ENCODE measurements at regions not wholly inside any gene's neighbourhood (a gene's known extent, or its start where the extent isn't known, plus 50 kb on each side); places are given as distances from the start of the nearest gene placed in this dataset.

DNA sequence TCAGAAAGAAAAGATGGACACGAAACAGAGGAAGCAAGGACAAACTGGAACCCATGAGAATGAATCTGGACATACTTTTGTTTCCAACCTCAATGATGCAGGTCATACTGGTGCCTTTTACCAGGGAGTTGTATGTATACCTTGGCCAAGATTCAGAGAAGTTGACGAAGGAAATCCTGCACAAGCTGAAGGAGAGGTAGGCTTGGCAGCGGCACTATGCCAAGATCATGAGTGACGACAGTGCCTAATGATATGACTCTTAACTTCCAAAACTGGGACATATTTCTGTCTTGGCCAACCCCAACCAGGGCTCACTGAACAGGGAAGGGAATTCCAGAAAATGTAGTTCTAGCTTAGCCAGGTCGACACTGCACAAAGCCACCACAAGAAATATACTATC lies 149.2 kb upstream of the SLCO3A1 start:
- no peaks in the 10 kb centered on the region for H3K4me1 ChIP-seq (ENCODE audit: insufficient read depth)
- Mint-ChIP-seq H3K27ac (no peak overlapping the region), H3K4me3 (no peak overlapping the region), H3K9me3 (no peaks in the 10 kb centered on the region), H3K4me1 (peaks cover 8% of the 10 kb centered on the region), H3K36me3 (ENCODE audit: low read depth) (no peaks in the 10 kb centered on the region), H3K27me3 (ENCODE audit: insufficient read depth, low read depth, poor library complexity) (peaks cover 1% of the 10 kb centered on the region)
- no peaks in the 10 kb centered on the region for H3K9me2 ChIP-seq (ENCODE audit: insufficient read depth)
- no peak for DNase-seq (ENCODE audit: low spot score)
- H3K4me3 ChIP-seq: no peak overlapping the region
- no peaks in the 10 kb centered on the region for H3F3A ChIP-seq (replicated peaks; ENCODE audit: low read depth)
- H3K36me3 ChIP-seq (ENCODE audit: insufficient read depth): no peaks in the 10 kb centered on the region
- no peak overlapping the region for H2AFZ ChIP-seq
- no peaks in the 10 kb centered on the region for H3K79me2 ChIP-seq (replicated peaks; ENCODE audit: insufficient read depth)
- TF ChIP-seq POLR2AphosphoS5 (IDR thresholded peaks at IDR 0.05; ENCODE audit: low read depth) (no peak), EZH2phosphoT487 (IDR thresholded peaks at IDR 0.05; ENCODE audit: unreplicated experiment) (no peak), NANOG (IDR thresholded peaks at IDR 0.05; ENCODE audit: borderline replicate concordance) (no peak), STAT1 (IDR thresholded peaks at IDR 0.05; ENCODE audit: unreplicated experiment) (no peak), ZNF114 (CRISPR knock-in tag; IDR thresholded peaks at IDR 0.05) (no peak), JUNB (IDR thresholded peaks at IDR 0.05; ENCODE audit: unreplicated experiment) (no peak), CREB1 (CRISPR knock-in tag; IDR thresholded peaks at IDR 0.05; ENCODE audit: low read depth) (no peak), EZH2 (IDR thresholded peaks at IDR 0.05; ENCODE audit: low read depth, unreplicated experiment) (no peak), ZNF331 (CRISPR knock-in tag; IDR thresholded peaks at IDR 0.05; ENCODE audit: low read depth) (no peak)
- TF ChIP-seq, protein P1, sequence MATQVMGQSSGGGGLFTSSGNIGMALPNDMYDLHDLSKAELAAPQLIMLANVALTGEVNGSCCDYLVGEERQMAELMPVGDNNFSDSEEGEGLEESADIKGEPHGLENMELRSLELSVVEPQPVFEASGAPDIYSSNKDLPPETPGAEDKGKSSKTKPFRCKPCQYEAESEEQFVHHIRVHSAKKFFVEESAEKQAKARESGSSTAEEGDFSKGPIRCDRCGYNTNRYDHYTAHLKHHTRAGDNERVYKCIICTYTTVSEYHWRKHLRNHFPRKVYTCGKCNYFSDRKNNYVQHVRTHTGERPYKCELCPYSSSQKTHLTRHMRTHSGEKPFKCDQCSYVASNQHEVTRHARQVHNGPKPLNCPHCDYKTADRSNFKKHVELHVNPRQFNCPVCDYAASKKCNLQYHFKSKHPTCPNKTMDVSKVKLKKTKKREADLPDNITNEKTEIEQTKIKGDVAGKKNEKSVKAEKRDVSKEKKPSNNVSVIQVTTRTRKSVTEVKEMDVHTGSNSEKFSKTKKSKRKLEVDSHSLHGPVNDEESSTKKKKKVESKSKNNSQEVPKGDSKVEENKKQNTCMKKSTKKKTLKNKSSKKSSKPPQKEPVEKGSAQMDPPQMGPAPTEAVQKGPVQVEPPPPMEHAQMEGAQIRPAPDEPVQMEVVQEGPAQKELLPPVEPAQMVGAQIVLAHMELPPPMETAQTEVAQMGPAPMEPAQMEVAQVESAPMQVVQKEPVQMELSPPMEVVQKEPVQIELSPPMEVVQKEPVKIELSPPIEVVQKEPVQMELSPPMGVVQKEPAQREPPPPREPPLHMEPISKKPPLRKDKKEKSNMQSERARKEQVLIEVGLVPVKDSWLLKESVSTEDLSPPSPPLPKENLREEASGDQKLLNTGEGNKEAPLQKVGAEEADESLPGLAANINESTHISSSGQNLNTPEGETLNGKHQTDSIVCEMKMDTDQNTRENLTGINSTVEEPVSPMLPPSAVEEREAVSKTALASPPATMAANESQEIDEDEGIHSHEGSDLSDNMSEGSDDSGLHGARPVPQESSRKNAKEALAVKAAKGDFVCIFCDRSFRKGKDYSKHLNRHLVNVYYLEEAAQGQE (IDR thresholded peaks at IDR 0.05; ENCODE audit: unreplicated experiment): no peak
- TF ChIP-seq, protein P2, sequence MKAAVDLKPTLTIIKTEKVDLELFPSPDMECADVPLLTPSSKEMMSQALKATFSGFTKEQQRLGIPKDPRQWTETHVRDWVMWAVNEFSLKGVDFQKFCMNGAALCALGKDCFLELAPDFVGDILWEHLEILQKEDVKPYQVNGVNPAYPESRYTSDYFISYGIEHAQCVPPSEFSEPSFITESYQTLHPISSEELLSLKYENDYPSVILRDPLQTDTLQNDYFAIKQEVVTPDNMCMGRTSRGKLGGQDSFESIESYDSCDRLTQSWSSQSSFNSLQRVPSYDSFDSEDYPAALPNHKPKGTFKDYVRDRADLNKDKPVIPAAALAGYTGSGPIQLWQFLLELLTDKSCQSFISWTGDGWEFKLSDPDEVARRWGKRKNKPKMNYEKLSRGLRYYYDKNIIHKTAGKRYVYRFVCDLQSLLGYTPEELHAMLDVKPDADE (IDR thresholded peaks at IDR 0.05): no peak
- TF ChIP-seq, protein P3, sequence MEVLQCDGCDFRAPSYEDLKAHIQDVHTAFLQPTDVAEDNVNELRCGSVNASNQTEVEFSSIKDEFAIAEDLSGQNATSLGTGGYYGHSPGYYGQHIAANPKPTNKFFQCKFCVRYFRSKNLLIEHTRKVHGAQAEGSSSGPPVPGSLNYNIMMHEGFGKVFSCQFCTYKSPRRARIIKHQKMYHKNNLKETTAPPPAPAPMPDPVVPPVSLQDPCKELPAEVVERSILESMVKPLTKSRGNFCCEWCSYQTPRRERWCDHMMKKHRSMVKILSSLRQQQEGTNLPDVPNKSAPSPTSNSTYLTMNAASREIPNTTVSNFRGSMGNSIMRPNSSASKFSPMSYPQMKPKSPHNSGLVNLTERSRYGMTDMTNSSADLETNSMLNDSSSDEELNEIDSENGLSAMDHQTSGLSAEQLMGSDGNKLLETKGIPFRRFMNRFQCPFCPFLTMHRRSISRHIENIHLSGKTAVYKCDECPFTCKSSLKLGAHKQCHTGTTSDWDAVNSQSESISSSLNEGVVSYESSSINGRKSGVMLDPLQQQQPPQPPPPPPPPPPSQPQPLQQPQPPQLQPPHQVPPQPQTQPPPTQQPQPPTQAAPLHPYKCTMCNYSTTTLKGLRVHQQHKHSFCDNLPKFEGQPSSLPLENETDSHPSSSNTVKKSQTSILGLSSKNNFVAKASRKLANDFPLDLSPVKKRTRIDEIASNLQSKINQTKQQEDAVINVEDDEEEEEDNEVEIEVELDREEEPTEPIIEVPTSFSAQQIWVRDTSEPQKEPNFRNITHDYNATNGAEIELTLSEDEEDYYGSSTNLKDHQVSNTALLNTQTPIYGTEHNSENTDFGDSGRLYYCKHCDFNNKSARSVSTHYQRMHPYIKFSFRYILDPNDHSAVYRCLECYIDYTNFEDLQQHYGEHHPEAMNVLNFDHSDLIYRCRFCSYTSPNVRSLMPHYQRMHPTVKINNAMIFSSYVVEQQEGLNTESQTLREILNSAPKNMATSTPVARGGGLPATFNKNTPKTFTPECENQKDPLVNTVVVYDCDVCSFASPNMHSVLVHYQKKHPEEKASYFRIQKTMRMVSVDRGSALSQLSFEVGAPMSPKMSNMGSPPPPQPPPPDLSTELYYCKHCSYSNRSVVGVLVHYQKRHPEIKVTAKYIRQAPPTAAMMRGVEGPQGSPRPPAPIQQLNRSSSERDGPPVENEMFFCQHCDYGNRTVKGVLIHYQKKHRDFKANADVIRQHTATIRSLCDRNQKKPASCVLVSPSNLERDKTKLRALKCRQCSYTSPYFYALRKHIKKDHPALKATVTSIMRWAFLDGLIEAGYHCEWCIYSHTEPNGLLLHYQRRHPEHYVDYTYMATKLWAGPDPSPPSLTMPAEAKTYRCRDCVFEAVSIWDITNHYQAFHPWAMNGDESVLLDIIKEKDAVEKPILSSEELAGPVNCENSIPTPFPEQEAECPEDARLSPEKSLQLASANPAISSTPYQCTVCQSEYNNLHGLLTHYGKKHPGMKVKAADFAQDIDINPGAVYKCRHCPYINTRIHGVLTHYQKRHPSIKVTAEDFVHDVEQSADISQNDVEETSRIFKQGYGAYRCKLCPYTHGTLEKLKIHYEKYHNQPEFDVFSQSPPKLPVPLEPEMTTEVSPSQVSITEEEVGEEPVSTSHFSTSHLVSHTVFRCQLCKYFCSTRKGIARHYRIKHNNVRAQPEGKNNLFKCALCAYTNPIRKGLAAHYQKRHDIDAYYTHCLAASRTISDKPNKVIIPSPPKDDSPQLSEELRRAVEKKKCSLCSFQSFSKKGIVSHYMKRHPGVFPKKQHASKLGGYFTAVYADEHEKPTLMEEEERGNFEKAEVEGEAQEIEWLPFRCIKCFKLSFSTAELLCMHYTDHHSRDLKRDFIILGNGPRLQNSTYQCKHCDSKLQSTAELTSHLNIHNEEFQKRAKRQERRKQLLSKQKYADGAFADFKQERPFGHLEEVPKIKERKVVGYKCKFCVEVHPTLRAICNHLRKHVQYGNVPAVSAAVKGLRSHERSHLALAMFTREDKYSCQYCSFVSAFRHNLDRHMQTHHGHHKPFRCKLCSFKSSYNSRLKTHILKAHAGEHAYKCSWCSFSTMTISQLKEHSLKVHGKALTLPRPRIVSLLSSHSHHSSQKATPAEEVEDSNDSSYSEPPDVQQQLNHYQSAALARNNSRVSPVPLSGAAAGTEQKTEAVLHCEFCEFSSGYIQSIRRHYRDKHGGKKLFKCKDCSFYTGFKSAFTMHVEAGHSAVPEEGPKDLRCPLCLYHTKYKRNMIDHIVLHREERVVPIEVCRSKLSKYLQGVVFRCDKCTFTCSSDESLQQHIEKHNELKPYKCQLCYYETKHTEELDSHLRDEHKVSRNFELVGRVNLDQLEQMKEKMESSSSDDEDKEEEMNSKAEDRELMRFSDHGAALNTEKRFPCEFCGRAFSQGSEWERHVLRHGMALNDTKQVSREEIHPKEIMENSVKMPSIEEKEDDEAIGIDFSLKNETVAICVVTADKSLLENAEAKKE (CRISPR knock-in tag; IDR thresholded peaks at IDR 0.05): no peak
- TF ChIP-seq, protein P4, sequence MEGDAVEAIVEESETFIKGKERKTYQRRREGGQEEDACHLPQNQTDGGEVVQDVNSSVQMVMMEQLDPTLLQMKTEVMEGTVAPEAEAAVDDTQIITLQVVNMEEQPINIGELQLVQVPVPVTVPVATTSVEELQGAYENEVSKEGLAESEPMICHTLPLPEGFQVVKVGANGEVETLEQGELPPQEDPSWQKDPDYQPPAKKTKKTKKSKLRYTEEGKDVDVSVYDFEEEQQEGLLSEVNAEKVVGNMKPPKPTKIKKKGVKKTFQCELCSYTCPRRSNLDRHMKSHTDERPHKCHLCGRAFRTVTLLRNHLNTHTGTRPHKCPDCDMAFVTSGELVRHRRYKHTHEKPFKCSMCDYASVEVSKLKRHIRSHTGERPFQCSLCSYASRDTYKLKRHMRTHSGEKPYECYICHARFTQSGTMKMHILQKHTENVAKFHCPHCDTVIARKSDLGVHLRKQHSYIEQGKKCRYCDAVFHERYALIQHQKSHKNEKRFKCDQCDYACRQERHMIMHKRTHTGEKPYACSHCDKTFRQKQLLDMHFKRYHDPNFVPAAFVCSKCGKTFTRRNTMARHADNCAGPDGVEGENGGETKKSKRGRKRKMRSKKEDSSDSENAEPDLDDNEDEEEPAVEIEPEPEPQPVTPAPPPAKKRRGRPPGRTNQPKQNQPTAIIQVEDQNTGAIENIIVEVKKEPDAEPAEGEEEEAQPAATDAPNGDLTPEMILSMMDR (conservative IDR thresholded peaks at IDR 0.05; ENCODE audit: low read depth in 2 of 2): no peak
- no peaks in the 10 kb centered on the region for H4K20me1 ChIP-seq (replicated peaks; ENCODE audit: insufficient read depth)
- no peaks in the 10 kb centered on the region for H3K27me3 ChIP-seq (ENCODE audit: insufficient read depth)
- H3K4me2 ChIP-seq: no peak overlapping the region
- no peak overlapping the region for H3K27ac ChIP-seq (ENCODE audit: low read depth)
- no peak for ATAC-seq
